HL-60 (cell line): ENCODE measurements at regions not wholly inside any gene's neighbourhood (a gene's known extent, or its start where the extent isn't known, plus 50 kb on each side); places are given as distances from the start of the nearest gene placed in this dataset.

Experiments used
- DNase-seq, 2 experiments: peaks; one replicate each; pipeline ENCODE4 v3.0.0-alpha.2; 2010 to 2020; ENCODE audit warnings: low read depth in 1 of 2, low spot score in 1 of 2
- H3K27ac ChIP-seq: fragments of 250-450 bp; sonication (Bioruptor Pico); replicated peaks from 2 replicates; pipeline ENCODE4 v1.5.1; 2020; ENCODE audit warnings: mild to moderate bottlenecking, moderate library complexity
- H3K27me3 ChIP-seq: fragments of 250-450 bp; sonication (Bioruptor Pico); 2 replicates; pipeline ENCODE4 v1.5.1; 2021; ENCODE audit warnings: mild to moderate bottlenecking, moderate library complexity; ENCODE audit not compliant: insufficient read depth, poor library complexity, severe bottlenecking
- H3K4me3 ChIP-seq: replicated peaks from 2 replicates; pipeline ENCODE4 v1.5.1; 2011; ENCODE audit warnings: mild to moderate bottlenecking, control low read depth, low read length; ENCODE audit not compliant: insufficient read depth
- GABPA ChIP-seq: IDR thresholded peaks from 2 replicates; pipeline ENCODE4 v1.6.1; 2012; ENCODE audit warnings: low read depth
- POLR2AphosphoS5 ChIP-seq: IDR thresholded peaks from 2 replicates; pipeline ENCODE4 v1.6.1; 2012; ENCODE audit warnings: low read depth
- SPI1 ChIP-seq: IDR thresholded peaks from 2 replicates; pipeline ENCODE4 v1.6.1; 2012; ENCODE audit warnings: low read depth, mild to moderate bottlenecking, borderline replicate concordance
- TF ChIP-seq, protein P1 (sequence below): IDR thresholded peaks from 2 replicates; pipeline ENCODE4 v1.6.1; 2012; ENCODE audit warnings: low read depth; ENCODE audit not compliant: insufficient replicate concordance
- TF ChIP-seq, protein P2 (sequence below): IDR thresholded peaks from one replicate; pipeline ENCODE4 v1.5.1; 2011; ENCODE audit warnings: low read length, control low read depth, inconsistent platforms; ENCODE audit not compliant: insufficient read depth

DNA sequence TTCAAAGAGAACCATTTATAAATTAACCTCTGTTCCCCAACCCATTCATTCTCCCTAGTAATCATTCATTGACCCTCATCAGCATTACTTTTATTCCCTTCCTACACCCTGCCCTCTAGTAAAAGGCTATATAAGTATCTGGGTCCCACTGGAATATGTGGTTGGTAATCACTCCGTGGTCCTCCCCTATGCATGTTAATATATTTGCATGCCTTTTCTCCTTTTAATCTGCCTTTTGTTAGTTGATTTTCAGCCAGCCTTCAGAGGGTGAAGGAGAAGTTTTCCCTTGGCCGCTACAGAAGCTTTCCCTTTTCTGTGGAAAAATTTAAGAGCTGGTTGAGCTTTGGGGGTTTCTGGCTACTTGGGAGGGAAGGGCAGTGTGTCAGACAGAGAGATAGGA lies 585.6 kb downstream of the UTRN start:
- no peak for DNase-seq
- Histone ChIP-seq H3K27me3 (no peaks in the 10 kb centered on the region), H3K27ac (no peak overlapping the region), H3K4me3 (no peak overlapping the region)
- TF ChIP-seq GABPA (no peak), SPI1 (no peak), POLR2AphosphoS5 (no peak)
- TF ChIP-seq, protein P1, sequence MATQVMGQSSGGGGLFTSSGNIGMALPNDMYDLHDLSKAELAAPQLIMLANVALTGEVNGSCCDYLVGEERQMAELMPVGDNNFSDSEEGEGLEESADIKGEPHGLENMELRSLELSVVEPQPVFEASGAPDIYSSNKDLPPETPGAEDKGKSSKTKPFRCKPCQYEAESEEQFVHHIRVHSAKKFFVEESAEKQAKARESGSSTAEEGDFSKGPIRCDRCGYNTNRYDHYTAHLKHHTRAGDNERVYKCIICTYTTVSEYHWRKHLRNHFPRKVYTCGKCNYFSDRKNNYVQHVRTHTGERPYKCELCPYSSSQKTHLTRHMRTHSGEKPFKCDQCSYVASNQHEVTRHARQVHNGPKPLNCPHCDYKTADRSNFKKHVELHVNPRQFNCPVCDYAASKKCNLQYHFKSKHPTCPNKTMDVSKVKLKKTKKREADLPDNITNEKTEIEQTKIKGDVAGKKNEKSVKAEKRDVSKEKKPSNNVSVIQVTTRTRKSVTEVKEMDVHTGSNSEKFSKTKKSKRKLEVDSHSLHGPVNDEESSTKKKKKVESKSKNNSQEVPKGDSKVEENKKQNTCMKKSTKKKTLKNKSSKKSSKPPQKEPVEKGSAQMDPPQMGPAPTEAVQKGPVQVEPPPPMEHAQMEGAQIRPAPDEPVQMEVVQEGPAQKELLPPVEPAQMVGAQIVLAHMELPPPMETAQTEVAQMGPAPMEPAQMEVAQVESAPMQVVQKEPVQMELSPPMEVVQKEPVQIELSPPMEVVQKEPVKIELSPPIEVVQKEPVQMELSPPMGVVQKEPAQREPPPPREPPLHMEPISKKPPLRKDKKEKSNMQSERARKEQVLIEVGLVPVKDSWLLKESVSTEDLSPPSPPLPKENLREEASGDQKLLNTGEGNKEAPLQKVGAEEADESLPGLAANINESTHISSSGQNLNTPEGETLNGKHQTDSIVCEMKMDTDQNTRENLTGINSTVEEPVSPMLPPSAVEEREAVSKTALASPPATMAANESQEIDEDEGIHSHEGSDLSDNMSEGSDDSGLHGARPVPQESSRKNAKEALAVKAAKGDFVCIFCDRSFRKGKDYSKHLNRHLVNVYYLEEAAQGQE: no peak
- TF ChIP-seq, protein P2, sequence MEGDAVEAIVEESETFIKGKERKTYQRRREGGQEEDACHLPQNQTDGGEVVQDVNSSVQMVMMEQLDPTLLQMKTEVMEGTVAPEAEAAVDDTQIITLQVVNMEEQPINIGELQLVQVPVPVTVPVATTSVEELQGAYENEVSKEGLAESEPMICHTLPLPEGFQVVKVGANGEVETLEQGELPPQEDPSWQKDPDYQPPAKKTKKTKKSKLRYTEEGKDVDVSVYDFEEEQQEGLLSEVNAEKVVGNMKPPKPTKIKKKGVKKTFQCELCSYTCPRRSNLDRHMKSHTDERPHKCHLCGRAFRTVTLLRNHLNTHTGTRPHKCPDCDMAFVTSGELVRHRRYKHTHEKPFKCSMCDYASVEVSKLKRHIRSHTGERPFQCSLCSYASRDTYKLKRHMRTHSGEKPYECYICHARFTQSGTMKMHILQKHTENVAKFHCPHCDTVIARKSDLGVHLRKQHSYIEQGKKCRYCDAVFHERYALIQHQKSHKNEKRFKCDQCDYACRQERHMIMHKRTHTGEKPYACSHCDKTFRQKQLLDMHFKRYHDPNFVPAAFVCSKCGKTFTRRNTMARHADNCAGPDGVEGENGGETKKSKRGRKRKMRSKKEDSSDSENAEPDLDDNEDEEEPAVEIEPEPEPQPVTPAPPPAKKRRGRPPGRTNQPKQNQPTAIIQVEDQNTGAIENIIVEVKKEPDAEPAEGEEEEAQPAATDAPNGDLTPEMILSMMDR: no peak

DNA sequence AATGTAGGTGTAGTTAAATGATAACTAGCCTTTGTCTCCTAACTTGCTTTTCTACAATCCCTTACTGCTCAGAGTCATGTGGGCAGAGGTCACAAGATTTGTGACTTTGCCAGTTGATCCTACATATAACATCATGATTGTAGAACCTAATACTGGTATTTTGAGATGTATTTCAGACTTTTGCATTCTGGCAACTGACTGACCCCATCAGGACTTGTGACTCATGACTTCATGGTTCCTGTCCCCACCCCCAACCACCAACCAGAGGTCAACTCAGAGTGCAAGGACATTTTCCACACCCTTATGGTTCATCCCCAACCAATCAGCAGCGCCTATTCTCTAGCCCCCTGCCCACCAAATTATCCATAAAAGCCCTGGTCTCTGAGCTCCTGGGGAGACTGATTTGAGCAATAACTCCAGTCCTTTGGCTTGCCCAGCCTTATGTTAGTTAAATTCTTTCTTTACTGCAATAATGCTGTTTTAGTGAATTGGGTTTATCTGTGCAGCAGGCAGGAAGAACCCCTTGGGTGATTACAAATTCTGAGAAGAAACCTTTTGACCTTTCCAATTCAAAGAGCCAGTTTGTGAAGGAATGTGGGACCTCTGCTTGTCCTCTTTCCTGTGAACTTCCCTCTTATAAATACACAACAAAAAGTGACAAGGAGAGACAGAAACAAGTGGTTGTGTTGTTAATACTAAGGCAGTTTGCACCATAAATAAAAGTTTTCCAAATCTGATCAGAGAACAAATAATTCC lies 588.7 kb downstream of the UTRN start:
- Histone ChIP-seq H3K4me3 (no peak overlapping the region), H3K27me3 (no peaks in the 10 kb centered on the region), H3K27ac (no peak overlapping the region)
- DNase-seq: no peak
- TF ChIP-seq, protein P1: no peak
- TF ChIP-seq SPI1 (no peak), GABPA (no peak), POLR2AphosphoS5 (no peak)
- TF ChIP-seq, protein P2: no peak

DNA sequence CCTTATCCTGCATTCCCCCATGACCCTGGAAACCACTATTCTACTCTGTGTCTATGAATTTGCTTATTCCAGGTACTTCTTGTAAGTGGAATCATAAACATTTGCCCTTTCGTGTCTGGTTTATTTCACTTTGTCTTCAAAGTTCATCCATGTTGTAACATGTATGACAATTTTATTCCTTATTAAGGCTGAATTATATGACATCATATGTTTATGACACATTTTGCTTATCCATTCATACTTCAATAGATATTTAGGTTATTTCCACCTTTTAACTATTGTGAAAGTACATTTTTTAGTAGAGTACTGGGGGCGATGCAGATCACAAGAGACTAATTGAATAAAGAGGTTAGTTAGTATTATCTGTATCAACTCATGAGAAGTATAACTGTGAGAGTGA lies 591.6 kb downstream of the UTRN start:
- Histone ChIP-seq H3K27me3 (no peaks in the 10 kb centered on the region), H3K4me3 (no peak overlapping the region), H3K27ac (no peak overlapping the region)
- DNase-seq: no peak
- TF ChIP-seq GABPA: no peak

DNA sequence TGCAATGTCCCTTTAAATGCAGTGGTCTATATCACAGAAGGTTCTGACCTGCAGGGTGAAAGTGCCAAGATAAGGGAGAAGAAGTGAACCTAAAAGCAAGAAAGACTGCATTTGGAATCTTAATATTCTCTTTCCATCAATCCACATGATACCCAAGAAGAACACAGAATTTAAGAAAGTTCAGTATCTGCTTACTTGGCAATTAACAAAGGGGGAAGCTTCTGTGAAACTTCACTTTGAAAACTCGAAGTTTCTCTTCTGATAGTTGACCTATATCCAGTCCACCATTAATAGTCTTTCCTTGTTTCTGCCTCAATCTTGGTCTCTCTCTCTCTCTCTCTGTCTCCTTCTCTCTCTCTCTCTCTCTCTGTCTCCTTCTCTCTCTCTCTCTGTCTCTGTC lies 592.0 kb downstream of the UTRN start:
- no peaks in the 10 kb centered on the region for H3K27me3 ChIP-seq
- TF ChIP-seq, protein P1: no peak
- TF ChIP-seq POLR2AphosphoS5: no peak
- no peak for TF ChIP-seq SPI1
- TF ChIP-seq GABPA: no peak
- TF ChIP-seq, protein P2: no peak
- H3K27ac ChIP-seq: no peak overlapping the region
- no peak overlapping the region for H3K4me3 ChIP-seq
- DNase-seq: no peak
